Epithelial cell of esophagus (primary cell): ENCODE measurements at regions not wholly inside any gene's neighbourhood (a gene's known extent, or its start where the extent isn't known, plus 50 kb on each side); places are given as distances from the start of the nearest gene placed in this dataset.

Source experiments
- DNase-seq: peaks from one replicate; pipeline ENCODE4 v3.0.0; 2010; ENCODE audit warnings: low read depth
- H3K4me3 ChIP-seq: 2 replicates; pipeline ENCODE4 v1.5.1; 2011; ENCODE audit warnings: mild to moderate bottlenecking, low read length, control low read depth
- CTCF ChIP-seq: IDR thresholded peaks from 2 replicates; pipeline ENCODE4 v1.5.1; 2011; ENCODE audit warnings: low read depth, mild to moderate bottlenecking, low read length, control low read depth, inconsistent platforms; ENCODE audit not compliant: insufficient read depth; ENCODE audit errors: missing control alignments

- DNase-seq, result no peak
- no peak for TF ChIP-seq CTCF
- no peak overlapping the region for H3K4me3 ChIP-seq
Measured at GRCh38 chr2:48146552-48146951, 167.9 kb upstream of the FOXN2 start.

GRCh38 chr2:48147719-48148118 is 166.8 kb upstream of the FOXN2 start:
- DNase-seq, result no peak
- no peak overlapping the region for H3K4me3 ChIP-seq
- TF ChIP-seq CTCF, result no peak

GRCh38 chr2:48148841-48149430 is 165.5 kb upstream of the FOXN2 start:
- no peak overlapping the region for H3K4me3 ChIP-seq
- TF ChIP-seq CTCF, result no peak
- no peak for DNase-seq

GRCh38 chr2:48157150-48157549 is 157.3 kb upstream of the FOXN2 start:
- H3K4me3 ChIP-seq, result no peak overlapping the region
- no peak for DNase-seq
- TF ChIP-seq CTCF, result no peak

GRCh38 chr2:48161628-48162027 is 152.9 kb upstream of the FOXN2 start:
- no peak for TF ChIP-seq CTCF
- no peak overlapping the region for H3K4me3 ChIP-seq
- DNase-seq, result no peak

GRCh38 chr2:48162742-48163141 is 151.7 kb upstream of the FOXN2 start:
- no peak for DNase-seq
- TF ChIP-seq CTCF, result no peak
- H3K4me3 ChIP-seq, result no peak overlapping the region

- no peak overlapping the region for H3K4me3 ChIP-seq
- no peak for TF ChIP-seq CTCF
- DNase-seq, result no peak
Measured at GRCh38 chr2:48165070-48165753, 149.3 kb upstream of the FOXN2 start.
